HEK293 (cell line): ENCODE measurements at regions not wholly inside any gene's neighbourhood (a gene's known extent, or its start where the extent isn't known, plus 50 kb on each side); places are given as distances from the start of the nearest gene placed in this dataset.

ENCODE experiments used
- ZBTB7A ChIP-seq: fragments of 450-650 bp; formaldehyde crosslinking; IDR thresholded peaks from 2 replicates; pipeline ENCODE4 v1.5.1; 2016; ENCODE audit warnings: low read depth, missing biosample characterization, missing genetic modification characterization
- ZNF133 ChIP-seq: fragments of 450-650 bp; formaldehyde crosslinking; IDR thresholded peaks from 2 replicates; pipeline ENCODE4 v1.5.1; 2016; ENCODE audit warnings: missing biosample characterization, missing genetic modification characterization
- ZNF366 ChIP-seq: fragments of 450-650 bp; formaldehyde crosslinking; conservative IDR thresholded peaks from 2 replicates; pipeline ENCODE4 v1.5.1; 2016; ENCODE audit warnings: missing biosample characterization, missing genetic modification characterization
- ZNF747 ChIP-seq: fragments of 450-650 bp; formaldehyde crosslinking; IDR thresholded peaks from 2 replicates; pipeline ENCODE4 v1.5.1; 2016; ENCODE audit warnings: missing biosample characterization, missing genetic modification characterization
- ZNF776 ChIP-seq: fragments of 450-650 bp; formaldehyde crosslinking; IDR thresholded peaks from 2 replicates; pipeline ENCODE4 v1.5.0; 2017; ENCODE audit warnings: missing biosample characterization, missing genetic modification characterization, borderline replicate concordance
- TF ChIP-seq, protein P1 (sequence below): fragments of 450-650 bp; formaldehyde crosslinking; IDR thresholded peaks from 2 replicates; pipeline ENCODE4 v1.5.1; 2016; ENCODE audit warnings: missing biosample characterization, missing genetic modification characterization
- TF ChIP-seq, protein P2 (sequence below): fragments of 450-650 bp; formaldehyde crosslinking; IDR thresholded peaks from 2 replicates; pipeline ENCODE4 v1.5.1; 2017; ENCODE audit warnings: missing biosample characterization, mild to moderate bottlenecking, missing genetic modification characterization, moderate library complexity
- TF ChIP-seq, protein P3 (sequence below): fragments of 450-650 bp; formaldehyde crosslinking; IDR thresholded peaks from 2 replicates; pipeline ENCODE4 v1.5.1; 2017; ENCODE audit warnings: missing biosample characterization, missing genetic modification characterization
- TF ChIP-seq, protein P4 (sequence below): fragments of 450-650 bp; formaldehyde crosslinking; IDR thresholded peaks from 2 replicates; pipeline ENCODE4 v1.5.1; 2016; ENCODE audit warnings: missing biosample characterization, missing genetic modification characterization
- TF ChIP-seq, protein P5 (sequence below): fragments of 450-650 bp; formaldehyde crosslinking; IDR thresholded peaks from 2 replicates; pipeline ENCODE4 v1.5.1; 2016; ENCODE audit warnings: missing biosample characterization, missing genetic modification characterization

DNA sequence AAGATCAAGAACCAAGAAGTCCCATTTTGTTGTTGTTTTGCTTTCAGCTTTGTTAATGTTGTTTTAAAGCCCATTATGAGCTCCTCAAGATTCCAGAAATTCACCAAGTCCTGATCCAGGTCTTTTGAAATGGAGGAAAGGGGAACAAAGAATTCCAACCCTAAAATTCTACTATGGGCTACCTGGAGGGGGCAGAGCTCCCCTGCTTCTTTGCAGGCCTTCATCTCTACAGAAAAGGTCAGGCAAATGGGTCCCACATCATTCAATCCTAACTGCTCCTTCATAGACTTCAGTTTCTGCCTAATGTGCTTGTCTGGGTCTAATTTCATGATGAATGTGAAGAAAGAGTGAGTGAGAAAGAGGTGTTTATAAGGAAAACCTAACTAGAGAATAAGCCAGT lies 375.5 kb downstream of the TOX3 start:
- TF ChIP-seq, protein P1, sequence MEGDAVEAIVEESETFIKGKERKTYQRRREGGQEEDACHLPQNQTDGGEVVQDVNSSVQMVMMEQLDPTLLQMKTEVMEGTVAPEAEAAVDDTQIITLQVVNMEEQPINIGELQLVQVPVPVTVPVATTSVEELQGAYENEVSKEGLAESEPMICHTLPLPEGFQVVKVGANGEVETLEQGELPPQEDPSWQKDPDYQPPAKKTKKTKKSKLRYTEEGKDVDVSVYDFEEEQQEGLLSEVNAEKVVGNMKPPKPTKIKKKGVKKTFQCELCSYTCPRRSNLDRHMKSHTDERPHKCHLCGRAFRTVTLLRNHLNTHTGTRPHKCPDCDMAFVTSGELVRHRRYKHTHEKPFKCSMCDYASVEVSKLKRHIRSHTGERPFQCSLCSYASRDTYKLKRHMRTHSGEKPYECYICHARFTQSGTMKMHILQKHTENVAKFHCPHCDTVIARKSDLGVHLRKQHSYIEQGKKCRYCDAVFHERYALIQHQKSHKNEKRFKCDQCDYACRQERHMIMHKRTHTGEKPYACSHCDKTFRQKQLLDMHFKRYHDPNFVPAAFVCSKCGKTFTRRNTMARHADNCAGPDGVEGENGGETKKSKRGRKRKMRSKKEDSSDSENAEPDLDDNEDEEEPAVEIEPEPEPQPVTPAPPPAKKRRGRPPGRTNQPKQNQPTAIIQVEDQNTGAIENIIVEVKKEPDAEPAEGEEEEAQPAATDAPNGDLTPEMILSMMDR, result no peak
- TF ChIP-seq ZNF366, result no peak
- no peak for TF ChIP-seq ZNF776 (tag by site-specific recombination)
- TF ChIP-seq, protein P2, sequence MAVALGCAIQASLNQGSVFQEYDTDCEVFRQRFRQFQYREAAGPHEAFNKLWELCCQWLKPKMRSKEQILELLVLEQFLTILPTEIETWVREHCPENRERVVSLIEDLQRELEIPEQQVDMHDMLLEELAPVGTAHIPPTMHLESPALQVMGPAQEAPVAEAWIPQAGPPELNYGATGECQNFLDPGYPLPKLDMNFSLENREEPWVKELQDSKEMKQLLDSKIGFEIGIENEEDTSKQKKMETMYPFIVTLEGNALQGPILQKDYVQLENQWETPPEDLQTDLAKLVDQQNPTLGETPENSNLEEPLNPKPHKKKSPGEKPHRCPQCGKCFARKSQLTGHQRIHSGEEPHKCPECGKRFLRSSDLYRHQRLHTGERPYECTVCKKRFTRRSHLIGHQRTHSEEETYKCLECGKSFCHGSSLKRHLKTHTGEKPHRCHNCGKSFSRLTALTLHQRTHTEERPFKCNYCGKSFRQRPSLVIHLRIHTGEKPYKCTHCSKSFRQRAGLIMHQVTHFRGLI (tag by site-specific recombination), result no peak
- TF ChIP-seq, protein P3, sequence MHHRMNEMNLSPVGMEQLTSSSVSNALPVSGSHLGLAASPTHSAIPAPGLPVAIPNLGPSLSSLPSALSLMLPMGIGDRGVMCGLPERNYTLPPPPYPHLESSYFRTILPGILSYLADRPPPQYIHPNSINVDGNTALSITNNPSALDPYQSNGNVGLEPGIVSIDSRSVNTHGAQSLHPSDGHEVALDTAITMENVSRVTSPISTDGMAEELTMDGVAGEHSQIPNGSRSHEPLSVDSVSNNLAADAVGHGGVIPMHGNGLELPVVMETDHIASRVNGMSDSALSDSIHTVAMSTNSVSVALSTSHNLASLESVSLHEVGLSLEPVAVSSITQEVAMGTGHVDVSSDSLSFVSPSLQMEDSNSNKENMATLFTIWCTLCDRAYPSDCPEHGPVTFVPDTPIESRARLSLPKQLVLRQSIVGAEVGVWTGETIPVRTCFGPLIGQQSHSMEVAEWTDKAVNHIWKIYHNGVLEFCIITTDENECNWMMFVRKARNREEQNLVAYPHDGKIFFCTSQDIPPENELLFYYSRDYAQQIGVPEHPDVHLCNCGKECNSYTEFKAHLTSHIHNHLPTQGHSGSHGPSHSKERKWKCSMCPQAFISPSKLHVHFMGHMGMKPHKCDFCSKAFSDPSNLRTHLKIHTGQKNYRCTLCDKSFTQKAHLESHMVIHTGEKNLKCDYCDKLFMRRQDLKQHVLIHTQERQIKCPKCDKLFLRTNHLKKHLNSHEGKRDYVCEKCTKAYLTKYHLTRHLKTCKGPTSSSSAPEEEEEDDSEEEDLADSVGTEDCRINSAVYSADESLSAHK (tag by site-specific recombination), result no peak
- TF ChIP-seq ZNF747 (tag by site-specific recombination), result no peak
- TF ChIP-seq ZBTB7A (tag by site-specific recombination), result no peak
- no peak for TF ChIP-seq ZNF133 (tag by site-specific recombination)
- TF ChIP-seq, protein P4, sequence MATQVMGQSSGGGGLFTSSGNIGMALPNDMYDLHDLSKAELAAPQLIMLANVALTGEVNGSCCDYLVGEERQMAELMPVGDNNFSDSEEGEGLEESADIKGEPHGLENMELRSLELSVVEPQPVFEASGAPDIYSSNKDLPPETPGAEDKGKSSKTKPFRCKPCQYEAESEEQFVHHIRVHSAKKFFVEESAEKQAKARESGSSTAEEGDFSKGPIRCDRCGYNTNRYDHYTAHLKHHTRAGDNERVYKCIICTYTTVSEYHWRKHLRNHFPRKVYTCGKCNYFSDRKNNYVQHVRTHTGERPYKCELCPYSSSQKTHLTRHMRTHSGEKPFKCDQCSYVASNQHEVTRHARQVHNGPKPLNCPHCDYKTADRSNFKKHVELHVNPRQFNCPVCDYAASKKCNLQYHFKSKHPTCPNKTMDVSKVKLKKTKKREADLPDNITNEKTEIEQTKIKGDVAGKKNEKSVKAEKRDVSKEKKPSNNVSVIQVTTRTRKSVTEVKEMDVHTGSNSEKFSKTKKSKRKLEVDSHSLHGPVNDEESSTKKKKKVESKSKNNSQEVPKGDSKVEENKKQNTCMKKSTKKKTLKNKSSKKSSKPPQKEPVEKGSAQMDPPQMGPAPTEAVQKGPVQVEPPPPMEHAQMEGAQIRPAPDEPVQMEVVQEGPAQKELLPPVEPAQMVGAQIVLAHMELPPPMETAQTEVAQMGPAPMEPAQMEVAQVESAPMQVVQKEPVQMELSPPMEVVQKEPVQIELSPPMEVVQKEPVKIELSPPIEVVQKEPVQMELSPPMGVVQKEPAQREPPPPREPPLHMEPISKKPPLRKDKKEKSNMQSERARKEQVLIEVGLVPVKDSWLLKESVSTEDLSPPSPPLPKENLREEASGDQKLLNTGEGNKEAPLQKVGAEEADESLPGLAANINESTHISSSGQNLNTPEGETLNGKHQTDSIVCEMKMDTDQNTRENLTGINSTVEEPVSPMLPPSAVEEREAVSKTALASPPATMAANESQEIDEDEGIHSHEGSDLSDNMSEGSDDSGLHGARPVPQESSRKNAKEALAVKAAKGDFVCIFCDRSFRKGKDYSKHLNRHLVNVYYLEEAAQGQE (tag by site-specific recombination), result no peak
- TF ChIP-seq, protein P5, sequence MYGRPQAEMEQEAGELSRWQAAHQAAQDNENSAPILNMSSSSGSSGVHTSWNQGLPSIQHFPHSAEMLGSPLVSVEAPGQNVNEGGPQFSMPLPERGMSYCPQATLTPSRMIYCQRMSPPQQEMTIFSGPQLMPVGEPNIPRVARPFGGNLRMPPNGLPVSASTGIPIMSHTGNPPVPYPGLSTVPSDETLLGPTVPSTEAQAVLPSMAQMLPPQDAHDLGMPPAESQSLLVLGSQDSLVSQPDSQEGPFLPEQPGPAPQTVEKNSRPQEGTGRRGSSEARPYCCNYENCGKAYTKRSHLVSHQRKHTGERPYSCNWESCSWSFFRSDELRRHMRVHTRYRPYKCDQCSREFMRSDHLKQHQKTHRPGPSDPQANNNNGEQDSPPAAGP (tag by site-specific recombination), result no peak
